ENCODE measurements at regions not wholly inside any gene's neighbourhood (a gene's known extent, or its start where the extent isn't known, plus 50 kb on each side); places are given as distances from the start of the nearest gene placed in this dataset.

- intact Hi-C loops (cut with micrococcal nuclease) = no loop called here
Observed at GRCh38 chr11:106399624-106400023, 322.2 kb downstream of the AASDHPPT start.

DNA sequence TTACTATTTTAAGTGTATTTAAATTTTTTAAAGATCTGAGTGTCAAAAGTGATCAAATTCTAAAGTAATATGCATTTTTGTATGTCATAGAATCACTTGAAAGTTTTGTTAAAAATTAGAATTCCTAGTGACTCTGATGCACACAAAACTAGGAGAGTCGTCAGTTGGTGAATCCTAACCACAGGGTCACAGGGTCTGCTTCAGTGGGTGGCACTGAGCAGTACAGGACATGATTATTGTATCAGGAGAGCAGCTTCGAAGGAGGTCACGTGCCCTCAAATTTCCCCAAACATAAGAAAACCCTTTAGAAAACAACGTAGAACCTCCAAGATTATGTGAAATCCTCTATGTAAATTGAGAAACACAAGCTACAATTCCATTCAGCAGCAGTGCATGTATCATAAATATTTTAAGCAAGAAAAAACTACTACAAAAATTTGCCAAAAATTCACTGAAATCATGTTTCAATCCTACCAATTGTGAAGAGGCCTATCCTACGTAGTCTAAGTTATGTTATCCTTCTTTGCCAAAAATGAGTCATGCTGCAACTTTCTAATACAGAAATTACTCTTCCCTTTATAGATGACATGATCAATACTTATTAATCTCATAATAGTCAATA is 323.6 kb downstream of the AASDHPPT start:
- intact Hi-C loops (cut with micrococcal nuclease) = no loop called here

DNA sequence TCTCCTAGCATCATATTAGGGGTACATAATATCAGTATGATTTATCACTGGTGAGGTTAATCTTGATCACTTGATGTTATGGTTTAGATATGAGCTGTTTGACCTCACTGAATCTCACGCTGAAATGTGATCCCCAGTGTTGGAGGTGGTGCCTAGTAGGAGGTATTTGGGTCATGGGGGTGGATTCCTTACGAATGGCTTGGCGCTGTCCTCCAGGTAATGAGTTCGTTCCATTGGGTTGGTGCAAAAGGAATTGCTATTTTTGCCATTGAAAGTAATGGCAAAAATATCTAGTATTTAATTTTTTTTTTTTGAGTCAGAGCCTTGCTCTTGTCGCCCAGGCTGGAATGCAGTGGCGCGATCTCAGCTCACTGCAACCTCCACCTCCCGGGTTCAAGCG is 326.3 kb downstream of the AASDHPPT start:
- intact Hi-C loops (cut with micrococcal nuclease) = no loop called here

GRCh38 chr11:106409222-106409621 is 331.8 kb downstream of the AASDHPPT start:
- intact Hi-C loops (cut with micrococcal nuclease) = no loop called here

GRCh38 chr11:106409671-106410070 is 332.2 kb downstream of the AASDHPPT start:
- intact Hi-C loops (cut with micrococcal nuclease) = no loop called here

- intact Hi-C loops (cut with micrococcal nuclease) = no loop called here
Observed at GRCh38 chr11:106410902-106411301, 333.4 kb downstream of the AASDHPPT start.

GRCh38 chr11:106413222-106413621 is 335.8 kb downstream of the AASDHPPT start:
- intact Hi-C loops (cut with micrococcal nuclease) = no loop called here

GRCh38 chr11:106415510-106415909 is 338.0 kb downstream of the AASDHPPT start:
- intact Hi-C loops (cut with micrococcal nuclease) = no loop called here

DNA sequence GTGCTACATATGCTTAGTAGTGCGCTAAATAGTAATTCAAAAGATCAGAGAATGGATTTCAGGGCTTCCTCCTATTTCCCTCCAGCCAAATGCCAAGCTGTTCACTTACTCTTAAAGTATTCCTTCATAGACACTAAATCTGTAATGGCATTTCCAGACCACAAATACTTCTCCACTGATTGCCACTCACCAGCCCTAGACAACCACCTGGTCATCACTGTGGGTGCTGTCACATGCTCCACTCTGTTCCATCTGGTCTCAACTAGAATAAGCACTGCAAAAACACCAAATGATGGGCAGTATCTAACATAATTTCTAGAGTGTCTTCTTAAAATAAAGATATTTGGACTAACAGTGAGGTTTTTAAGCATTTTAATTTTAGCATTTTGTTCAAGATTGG is 341.3 kb downstream of the AASDHPPT start:
- intact Hi-C loops (cut with micrococcal nuclease) = no loop called here

DNA sequence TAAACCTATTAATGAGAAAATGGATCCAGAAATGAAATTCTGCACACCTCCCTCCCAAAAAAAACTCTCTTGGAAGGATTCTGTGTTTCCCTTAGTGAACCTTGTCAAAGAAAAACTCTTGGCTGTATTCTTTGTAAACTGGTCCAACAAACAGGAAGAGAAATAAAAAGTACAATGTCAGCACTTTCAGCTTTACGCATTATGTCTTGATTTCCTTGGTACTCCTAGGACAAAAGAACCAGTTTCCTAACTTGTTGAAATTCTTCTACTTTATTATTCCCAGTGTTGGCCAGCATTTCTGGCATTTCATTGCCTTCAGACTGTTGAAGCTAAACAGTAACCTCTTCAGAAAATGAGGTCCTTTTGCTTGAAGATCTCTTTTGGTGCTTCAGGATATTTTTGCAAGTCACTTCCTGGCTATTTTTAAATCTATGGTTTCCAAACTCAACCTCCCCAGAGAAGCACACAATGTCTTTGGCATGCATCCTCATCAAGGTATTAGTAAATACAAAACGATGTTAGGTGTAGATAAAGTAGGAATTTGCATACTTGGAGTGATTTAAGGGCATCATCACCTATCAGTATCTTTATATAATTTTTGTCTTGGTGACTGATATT is 342.7 kb downstream of the AASDHPPT start:
- intact Hi-C loops (cut with micrococcal nuclease) = no loop called here

DNA sequence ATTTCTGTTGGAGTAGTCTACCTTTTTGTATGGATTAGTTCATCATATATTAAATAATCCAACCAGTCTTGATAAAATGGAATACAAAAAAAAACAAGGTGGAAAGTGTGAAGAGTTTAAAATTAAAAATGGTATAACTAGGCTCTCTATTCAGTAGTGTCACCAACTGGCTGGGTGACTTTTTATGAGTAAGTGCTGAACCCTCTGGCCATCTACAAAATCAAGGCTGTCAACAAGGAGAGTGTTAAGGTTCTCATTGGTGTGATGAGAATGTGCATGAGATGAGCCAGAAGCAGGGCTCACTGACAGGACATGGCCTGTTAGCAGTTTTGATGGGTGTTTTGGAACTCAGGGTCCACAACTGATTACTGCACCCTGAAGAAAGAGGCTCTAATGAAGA is 343.2 kb downstream of the AASDHPPT start:
- intact Hi-C loops (cut with micrococcal nuclease) = no loop called here

GRCh38 chr11:106421676-106422292 is 344.3 kb downstream of the AASDHPPT start:
- intact Hi-C loops (cut with micrococcal nuclease) = no loop called here

GRCh38 chr11:106422583-106422982 is 345.1 kb downstream of the AASDHPPT start:
- intact Hi-C loops (cut with micrococcal nuclease) = no loop called here

DNA sequence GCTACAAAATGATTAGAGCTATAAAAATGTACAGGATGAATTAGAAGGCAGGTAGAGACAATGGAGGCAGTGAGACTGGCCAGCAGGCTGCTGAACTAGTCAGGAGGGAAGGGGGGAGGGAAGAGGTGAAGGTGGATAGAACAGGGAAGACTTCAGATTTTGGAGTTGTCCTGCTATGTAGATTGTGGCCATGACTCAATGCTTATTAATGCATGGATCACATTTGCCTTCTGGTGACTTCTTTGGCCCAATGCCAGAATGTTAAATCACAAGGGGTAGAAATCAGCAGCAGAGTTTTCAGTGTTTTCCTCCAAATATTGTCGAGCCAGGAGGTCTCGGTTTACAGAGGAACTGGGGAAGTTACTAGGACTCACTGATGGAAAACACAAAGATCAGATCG is 346.6 kb downstream of the AASDHPPT start:
- intact Hi-C loops (cut with micrococcal nuclease) = no loop called here

DNA sequence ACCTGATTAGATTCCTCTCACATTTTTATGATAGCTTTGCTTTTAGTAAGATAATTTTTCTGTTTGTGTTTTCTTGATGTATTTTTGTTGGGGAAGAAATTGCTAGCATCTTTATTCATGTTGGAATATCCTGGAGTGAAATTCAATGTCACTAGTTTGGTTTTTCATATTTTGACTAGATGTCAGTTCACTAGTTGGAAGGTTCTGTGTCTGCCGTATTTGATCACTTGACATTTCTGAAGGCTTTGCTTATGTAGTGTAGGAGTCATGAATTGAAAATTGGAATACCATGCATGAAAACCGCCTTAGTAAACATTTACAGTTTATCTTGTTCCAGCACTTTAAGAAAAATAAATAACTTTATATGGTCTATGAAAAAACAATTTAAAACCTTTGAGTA is 348.4 kb downstream of the AASDHPPT start:
- intact Hi-C loops (cut with micrococcal nuclease) = no loop called here

DNA sequence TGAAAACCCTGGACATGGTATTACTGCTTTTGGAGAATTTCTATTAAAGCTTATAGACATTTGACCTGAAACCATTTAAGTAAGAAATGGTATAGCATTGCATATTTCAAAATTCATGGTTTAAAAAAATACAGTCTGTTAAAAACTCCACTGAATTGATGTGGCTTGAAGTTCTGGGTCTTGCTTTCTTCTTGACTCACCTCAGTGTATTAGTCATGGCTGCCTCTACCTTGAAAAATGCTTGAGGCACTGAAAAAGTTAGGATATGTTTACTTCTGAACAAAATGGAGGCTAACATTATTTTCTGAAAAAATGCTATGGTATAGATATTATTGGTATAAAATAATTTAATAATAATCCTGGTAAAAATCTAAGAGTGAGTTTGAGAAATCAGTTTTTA is 349.2 kb downstream of the AASDHPPT start:
- intact Hi-C loops (cut with micrococcal nuclease) = no loop called here

DNA sequence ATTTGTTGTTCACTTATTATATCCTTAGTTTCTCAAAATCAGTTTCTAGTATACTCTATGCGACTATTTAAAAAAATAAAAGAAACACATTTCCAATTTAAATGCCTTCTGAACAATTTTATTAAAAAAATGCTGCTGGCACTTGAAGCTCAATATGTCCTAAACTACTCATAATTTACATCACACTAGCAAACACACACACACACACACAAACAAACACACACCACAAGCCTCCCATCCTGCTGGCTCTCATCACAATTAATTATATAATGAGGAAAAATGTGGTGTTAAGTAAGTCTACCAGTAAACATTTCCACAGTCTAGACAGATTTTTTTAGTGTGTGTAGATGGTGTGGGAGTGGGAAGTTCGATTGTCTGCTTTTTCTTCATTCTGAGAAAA is 350.3 kb downstream of the AASDHPPT start:
- intact Hi-C loops (cut with micrococcal nuclease) = no loop called here

GRCh38 chr11:106442032-106442431 is 364.6 kb downstream of the AASDHPPT start:
- intact Hi-C loops (cut with micrococcal nuclease) = no loop called here

DNA sequence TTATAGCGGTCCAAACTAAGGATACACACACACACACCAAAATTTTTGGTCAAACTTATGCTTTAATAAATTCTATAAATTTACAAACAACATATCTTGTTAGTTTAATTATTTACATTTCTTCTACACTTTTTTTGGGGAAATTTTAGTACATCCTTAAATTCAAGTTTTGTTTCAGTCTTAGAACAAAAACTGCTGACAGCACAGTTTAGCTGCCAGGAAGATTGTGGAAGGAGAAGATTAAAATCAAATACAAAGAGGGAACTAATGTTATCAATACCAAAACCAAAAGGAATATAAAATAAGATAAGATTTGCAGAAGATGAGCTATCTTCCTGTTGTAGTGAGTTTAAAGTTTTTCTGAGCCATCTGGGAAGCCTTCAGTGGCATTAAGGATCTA is 368.8 kb downstream of the AASDHPPT start:
- intact Hi-C loops (cut with micrococcal nuclease) = no loop called here

DNA sequence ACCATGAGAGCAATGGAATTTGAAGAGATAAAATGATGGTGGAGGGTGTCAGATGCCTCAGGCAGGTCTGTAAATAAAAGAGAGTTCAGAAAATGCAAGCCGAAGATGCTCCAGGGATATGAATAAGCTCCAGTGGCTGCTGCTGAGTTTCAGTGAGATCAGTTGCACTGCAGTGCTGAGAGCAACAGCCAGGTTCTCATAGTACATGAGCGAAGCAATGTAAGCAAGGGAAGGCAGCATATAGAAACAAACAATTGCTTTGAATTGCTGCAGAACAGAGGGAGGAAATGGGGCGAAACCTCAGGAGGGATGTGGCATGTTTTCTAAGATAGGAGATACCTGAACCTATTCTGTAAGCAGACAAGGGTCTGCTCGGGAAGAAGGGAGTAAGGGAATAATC is 369.5 kb downstream of the AASDHPPT start:
- intact Hi-C loops (cut with micrococcal nuclease) = no loop called here

DNA sequence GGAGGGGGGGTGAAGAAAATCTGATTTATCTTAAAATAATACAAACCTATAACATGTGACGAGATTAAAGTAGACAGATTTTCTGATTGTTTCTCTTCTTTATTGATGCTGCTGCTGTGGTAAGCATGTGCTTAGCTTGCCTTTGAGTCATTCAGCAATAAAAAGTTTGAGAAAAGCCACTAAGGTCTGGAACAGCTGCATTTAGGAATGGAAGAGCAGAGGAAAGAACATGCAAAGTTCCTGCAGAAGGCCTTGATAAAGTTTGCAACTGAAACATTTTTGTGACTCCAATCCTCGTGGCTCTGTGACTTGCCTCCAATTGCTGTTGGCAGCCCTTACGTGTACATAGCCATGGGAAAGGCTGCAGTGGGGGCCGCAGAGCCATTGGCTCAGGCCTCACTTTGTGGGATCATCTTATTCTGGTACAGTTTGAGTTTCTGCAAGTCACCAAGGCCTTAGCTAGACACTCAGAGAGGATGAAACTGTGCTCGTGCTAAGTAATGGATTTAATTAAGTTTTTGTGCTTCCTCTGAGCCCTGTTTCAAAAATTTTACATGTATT is 370.2 kb downstream of the AASDHPPT start:
- intact Hi-C loops (cut with micrococcal nuclease) = no loop called here

DNA sequence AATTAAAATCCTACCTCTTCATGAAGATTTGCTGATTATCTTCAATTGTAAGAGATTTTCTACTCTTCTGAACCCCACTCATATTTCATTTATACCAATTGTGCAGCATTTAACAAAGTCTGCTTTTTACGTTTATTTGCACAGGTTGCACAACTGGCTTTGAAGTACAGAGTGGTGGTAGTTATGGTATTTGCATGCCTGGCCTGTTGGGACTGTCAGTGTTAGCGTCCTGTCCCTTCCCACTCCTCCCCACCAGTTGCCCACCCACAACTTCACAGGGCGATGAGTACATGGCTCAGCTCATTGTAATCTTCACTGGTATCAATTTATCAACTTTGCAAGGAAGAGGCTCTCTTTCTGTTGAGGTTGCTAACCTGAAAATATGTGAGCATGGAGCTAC is 372.3 kb downstream of the AASDHPPT start:
- intact Hi-C loops (cut with micrococcal nuclease) = no loop called here

Data from T-helper 1 cell treated with Interleukin-12 subunit alpha and Interleukin-12 subunit beta and Interleukin-4 antibody, amounts not matched to agents 30 ng/mL and 1 ng/mL, for 36 hours (primary cell).